Amniotic stem cell (primary cell): ENCODE measurements at regions not wholly inside any gene's neighbourhood (a gene's known extent, or its start where the extent isn't known, plus 50 kb on each side); places are given as distances from the start of the nearest gene placed in this dataset.
"Not testable (repeated sequence)": the region's sequence is repeated elsewhere in the genome, so short reads cannot be mapped to it uniquely, and the experiment has no call there.

ENCODE experiments used
- DNase-seq: peaks from one replicate; lab custom pipeline; 2025; lab: John Stamatoyannopoulos, UW

DNA sequence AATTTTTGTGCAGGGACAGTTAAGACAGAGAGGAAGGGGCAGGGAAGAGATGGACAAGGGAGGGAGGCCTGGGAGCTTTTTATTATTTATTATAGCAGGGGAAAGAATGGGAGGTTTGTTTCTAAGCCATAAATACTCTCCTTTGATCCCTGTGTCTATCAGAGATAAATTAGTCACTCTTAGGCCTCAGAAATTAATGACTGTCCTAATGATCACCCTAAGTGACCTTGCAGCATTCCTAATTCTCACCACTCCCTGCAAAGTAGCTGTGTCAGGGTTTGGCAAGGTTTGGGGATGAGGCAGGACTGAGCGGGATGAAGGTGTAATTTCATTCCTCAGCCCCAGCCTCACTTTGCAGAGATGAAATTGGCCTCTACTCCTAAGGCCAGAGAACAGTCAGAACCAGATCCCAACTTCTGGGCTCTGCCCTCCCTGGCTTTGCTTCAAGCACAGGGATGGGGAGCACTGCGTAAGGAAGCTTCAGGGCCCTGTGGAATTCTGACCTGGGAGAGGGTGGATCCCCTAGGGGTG, 95.0 kb downstream of the TMEM17 start:
- DNase-seq = no peak

DNA sequence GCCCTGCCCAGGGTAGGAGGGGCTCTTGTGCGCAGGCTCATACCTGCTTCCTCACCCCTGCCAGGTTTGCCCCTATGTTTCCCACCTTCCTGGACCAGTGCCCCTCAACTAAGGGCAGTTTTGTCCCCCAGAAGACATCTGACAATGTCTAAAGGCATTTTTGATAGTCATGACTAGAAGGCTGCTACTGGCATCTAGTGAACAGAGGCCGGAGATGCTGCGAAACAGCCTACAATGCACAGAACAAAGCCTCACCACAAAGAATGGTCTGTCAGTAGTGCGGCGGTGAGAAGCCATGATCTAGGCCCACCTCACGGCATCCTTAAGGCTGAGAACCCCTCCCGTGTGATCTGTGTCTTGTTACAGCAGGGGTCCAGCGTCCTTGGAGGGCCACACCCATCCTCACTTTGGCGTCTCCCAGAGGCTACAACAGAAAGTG, 96.0 kb downstream of the TMEM17 start:
- DNase-seq = no peak

DNA sequence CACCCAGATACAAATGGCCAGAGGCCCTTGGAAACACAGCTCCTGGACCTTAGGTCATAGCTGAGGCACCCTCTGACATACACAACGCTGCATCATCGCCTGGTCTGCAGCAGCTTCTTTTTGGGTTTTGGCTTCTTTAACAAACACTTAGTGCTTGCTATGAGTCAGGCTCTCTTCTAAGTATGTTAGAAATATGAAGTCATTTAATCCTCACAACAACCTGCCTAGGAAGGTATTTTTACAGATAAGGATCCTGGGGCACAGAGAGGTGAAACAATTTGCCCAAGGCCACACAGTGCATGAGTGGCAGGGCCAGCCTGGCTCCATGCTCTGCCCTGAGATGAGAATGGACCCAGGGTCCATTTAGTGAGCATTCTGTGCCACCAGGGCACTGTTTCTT, 96.6 kb downstream of the TMEM17 start:
- DNase-seq = no peak

DNA sequence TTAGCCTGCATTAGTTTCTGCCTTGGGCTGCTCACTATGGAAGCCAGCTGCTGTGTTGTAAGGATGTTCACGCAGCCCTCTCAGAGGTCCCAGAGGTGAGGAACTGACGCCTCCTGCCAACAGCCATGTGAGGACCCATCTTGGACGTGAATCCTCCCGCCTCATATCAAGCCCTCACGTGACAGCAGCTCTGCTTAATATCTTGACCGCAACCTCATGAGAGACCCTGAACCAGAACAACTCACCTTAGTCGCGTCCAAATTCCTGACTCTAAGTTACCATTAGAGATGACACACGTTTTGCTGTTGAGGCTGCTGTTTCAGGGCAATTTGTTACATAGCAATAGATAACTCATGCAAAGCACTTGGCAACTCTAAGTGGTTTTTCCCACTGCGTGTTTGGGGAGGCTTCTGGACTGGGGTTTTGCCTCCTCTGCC, 97.7 kb downstream of the TMEM17 start:
- no peak for DNase-seq

DNA sequence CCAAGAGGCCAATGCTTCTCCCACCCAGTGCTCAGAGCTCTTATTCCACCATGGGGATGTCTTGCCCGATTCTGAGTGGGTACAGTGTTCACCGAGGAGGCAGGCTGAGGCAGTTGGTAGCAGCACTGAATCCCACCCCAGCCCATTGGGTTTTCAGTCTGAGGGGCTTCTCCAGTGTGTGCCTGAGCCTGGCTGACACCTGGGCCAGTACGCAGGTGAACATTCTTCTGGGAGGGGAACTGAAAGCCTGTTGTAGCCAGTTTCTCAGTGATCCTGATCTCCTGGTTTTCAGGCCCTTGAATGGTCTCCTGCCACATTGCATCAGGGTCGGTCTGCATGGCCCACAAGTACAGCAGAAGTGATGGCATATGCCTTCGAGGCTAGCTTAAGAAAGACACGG, 98.2 kb downstream of the TMEM17 start:
- no peak for DNase-seq

DNA sequence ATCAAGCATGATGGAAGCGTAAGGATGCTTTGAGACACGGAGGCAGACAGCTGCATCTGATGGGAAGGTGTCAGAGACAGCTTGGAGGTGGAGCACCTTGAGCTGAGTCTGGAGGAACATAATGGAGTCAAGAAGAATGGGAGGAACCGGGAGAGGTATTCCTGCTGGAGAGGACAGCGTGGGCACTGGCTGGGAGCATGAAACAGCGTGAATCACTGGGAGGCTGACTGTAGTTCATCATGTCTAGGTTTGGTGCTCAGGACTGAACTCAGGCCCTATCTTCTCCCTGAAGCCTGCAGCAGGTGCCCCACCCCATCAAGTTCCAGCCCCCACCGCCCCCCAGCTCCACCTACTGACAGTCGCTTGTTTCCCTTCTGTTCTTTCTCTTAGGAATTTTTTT, 98.6 kb downstream of the TMEM17 start:
- DNase-seq = no peak

DNA sequence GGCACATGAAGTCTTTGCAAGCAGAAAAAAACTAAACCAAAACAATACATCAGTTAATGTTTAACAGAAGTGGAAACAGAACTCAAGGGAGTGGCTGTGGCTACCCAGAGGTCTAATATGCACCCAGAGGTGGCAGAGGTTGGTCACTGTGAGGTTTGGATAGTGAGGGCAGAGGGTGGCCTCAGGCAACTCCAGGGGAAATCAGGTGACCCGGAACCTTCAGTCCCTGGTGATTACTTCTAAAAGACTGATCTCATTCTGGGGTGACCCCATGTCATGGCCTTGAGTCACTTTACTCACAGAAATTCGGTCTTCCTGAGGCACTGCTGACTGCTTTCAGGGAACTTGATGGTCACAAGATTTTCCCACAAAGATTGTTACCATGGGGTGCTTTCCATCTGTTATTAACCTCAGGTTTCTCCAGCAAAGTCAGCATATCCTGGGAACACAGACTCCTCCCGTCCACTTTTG, 99.4 kb downstream of the TMEM17 start:
- no peak for DNase-seq

DNA sequence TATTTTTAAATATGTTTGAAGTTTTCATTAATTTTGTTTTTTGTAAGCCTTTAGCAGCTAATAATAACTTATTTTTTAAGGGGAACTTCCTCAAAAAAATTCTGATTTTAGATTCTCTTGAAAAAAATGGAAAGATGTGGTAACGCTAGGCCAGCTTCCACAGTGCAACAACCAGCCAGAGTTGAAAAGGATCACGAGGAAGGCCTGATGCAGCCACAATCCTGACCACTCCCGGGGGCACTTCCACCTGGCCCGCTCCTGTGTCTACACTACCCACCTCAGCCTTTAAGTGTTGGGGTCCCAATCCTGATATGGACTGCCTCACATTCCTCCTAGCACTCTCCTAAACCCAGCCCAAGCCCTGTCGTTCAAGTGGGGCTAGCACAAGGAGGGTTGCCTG, 101.1 kb downstream of the TMEM17 start:
- no peak for DNase-seq

DNA sequence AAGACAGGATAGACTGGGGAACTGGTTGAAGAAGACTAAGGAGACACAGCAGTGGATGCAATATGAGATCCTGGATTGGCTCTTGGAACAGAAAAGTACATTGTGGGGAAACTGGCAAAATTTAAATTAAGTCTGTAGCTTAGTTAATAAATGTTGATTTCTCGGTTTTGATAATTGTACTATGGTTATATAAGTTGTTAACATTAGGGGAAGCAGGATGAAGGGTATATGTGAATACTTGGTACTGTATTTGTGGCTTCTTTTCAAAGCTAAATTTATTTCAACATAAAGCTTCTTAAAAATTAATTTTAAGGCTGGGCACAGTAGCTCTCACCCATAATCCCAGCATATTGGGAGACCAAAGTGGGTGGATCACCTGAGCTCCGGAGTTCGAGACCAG, 103.8 kb downstream of the TMEM17 start:
- DNase-seq = no peak

DNA sequence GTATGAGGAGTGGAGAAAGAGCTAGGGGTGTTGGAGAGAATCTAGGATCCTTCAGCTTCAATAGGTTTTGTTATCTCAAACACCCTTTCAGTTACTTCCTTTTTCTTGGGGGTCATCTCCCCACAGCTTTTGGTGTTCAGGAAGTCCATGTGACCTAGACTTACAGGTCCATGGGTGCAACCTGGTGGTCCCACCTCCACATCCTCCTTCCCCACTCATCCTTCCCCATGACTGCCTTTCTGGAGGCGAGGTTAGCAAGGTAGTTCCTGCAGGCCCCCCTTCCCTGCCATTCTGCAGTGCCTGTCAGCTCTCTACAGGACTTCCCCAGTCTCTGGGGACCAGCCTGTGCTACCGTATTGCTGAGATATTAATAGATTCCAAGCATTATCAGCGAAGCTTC, 107.6 kb downstream of the TMEM17 start:
- DNase-seq = no peak

DNA sequence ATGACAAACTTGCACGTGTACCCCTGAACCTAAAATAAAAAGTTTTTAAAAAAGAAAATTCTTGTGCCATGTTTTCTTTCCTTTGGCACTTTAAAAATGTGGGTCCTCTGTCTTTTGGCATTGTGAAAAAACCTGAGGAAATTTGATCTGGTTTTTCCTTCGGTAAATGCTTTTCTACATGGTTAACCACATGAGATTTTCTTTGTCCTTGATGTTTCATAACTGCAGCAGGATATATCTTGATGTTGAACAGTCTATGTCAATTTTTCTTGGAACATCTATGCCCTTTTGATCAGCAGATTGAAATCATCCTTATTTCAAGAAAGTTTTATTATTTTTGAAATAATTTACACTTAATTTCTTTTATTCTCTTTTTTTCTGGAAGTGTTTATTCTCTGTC, 109.1 kb downstream of the TMEM17 start:
- no peak for DNase-seq

DNA sequence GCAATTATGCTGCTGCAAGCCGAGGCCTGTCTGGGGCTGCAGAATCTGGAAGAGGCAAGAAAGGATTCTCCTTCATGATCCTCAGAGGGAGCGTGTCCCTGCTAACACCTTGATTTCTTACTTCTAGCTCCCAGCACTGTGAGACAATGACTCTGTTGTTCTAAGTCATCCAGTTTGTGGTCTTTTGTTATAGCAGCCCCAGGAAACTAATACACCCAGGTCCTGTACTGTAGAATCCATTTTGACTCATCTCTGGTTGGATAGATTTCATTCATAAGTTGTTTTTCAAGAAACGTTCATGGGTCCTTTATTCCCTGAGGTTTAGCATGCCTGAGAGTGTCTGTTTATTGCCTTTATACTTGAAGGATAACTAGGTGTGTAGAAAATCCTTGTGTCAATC, 112.7 kb downstream of the TMEM17 start:
- no peak for DNase-seq

DNA sequence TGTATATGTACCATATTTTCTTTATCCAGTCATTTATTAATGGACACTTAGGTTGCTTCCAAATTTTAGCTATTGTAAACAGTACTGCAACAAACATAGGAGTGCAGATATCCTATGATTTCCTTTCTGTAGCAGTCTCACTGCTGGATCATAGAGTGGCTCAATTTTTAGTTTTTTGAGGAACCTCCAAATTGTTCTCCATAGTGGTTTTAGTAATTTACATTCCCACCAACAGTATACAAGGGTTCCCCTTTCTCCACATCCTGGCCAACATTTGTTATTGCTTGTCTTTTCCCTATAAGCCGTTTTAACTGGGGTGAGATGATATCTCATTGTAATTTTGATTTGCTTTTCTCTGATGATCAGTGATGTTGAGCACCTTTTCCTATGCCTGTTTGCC, 114.3 kb downstream of the TMEM17 start:
- DNase-seq = no peak

DNA sequence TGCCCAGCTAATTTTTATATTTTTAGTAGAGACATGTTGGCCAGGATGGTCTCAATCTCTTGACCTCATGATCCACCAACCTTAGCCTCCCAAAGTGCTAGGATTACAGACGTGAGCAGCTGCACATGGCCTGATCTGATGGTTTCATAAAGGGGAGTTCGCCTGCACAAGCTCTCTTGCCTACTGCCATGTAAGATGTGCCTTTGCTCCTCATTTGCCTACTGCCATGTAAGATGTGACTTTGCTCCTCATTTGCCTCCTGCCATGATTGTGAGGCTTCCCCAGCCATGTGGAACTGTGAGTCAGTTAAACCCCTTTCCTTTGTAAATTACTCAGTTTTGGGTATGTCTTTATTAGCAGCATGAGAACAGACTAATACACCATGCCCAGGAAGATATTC, 119.6 kb downstream of the TMEM17 start:
- not testable (repeated sequence) for DNase-seq

DNA sequence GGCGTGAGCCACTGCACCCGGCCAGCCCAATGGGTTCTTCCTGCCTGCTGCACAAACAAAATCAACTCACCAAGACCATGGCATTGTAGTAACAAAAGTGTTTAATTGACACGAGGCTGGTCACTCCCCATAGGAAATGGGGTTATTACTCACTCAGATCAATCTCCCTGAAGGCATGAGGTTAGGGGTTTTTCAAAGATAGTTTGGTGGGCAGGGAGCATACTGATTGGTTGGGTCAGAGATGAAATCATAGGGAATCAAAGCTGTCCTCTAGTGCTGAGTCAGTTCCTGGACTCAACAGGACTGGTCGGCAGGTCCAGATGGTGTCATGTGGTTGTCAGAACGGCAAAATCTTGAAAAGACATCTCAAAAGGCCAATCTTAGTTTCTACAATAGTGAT, 122.1 kb downstream of the TMEM17 start:
- no peak for DNase-seq

DNA sequence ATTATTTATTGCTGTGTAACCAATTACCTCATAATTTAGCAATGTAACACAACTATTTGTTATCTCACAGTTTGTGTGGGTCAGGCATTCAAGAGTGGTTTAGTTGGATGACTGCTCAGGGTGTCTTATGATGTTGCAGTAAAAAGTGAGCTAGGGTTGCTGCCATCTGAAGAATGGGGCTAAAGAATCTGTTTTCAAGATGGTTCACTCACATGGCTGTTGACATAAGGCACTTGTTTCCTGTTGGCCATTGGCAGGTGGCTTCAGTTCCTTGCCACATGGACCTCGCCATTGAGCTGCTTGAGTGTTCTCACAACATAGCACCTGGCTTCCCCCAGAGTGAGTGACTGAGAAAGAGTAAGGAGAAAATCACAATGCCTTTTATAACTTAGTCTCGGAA, 123.2 kb downstream of the TMEM17 start:
- DNase-seq = no peak

DNA sequence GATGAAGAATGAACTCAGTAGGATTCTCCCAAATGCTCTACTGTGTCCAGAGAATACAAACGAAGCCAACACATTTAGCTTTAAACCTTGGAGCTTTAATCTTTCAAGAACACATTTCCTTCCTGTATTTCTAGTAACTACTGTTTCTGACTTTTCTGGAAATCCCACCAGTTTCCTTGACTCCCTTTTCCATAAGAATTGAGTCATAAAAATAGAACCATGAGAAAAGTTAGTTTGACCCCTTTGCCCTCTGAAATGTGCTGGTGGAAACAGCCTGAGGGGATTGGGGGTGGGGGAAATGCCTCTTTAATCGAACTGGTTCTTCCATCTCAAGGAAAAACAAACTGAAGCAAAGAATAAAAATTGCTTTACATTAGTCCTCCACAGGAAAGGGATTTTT, 123.9 kb downstream of the TMEM17 start:
- DNase-seq = no peak

DNA sequence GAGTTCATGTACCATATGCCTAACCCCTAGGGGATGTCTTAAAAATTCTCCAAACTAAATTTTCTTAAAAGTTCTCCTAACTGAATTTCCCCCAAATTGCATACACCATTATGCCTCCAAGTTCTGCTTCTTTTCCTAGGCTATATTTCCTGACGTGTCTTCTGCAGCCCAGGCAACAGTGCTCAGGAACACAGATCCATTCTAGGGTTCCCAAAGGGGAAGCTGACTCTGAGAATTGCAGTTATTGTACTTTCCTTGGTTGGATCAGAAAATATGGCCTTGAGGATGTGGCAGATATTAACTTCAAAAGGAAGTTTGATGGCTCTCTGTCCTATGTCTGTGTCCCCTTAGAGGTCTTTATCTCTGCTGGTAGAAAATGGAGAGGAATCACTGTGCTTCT, 124.3 kb downstream of the TMEM17 start:
- no peak for DNase-seq

DNA sequence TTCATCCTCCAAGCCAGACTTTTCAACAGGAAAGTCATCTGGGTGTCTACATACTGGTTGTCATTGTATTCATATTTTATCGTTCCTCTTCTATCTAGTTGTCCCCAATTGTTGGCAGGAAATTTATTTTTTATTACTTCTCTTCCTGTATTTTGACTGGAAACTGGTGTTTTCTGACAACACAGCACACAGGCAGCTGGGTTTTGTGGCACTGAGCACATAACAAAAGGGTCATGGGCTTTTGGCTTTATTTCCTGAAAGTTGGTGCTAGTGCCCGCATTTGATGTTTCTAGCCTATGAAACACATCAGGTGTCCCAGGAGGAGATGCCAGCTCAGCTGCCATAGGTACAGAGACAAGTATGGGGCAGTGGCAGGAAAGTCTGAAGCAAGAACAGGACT, 126.4 kb downstream of the TMEM17 start:
- no peak for DNase-seq

DNA sequence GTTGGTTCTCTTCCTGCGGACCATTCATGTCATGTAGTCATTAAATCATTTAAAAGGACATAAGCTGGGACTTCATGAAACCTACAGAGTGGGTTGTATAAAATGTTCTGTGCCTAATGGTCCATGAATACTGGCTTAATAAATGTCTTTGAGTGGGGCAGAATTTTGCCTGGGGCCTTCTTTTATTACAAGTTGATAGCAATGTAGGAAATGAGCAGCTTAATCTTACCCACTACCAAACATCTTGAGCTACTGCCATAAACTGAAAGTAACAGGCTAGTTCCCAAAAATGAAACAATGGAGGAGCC, 130.9 kb downstream of the TMEM17 start:
- DNase-seq = no peak

DNA sequence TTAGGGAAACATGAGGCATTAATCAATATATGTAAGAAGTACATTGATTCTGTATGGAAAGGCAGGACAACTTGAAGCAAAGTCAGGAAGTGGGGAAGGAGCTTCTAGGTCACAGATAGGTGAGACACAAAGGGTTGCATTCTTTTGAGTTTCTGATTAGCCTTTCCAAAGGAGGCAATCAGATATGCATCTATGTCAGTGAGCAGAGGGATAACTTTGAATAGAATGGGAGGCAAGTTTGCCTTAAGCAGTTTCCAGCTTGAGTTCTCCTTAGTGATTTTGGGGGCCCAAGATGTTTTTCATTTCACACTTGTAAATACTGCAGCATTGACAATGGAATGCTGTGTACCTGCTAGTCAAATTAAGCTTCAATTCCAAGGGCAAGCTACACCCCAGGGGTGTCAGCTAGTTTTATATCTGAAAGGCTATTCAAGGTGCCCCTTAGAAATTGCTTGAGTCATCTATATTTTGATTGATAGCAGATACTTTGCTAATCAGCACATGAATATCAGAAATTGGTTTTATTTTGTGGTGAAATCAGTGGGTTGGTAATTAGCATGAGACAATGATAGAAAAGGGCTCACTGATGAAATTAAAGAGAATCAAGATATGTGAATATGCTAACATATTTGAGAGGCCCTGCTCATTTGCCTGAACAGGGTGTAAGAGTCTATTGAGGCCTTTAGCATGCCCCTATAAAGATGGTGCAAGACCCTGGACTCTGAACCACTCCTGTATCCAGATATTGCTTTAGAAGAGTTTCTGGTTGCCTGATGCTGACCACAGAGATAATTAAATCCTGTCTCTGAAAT, 131.5 kb downstream of the TMEM17 start:
- DNase-seq = no peak

DNA sequence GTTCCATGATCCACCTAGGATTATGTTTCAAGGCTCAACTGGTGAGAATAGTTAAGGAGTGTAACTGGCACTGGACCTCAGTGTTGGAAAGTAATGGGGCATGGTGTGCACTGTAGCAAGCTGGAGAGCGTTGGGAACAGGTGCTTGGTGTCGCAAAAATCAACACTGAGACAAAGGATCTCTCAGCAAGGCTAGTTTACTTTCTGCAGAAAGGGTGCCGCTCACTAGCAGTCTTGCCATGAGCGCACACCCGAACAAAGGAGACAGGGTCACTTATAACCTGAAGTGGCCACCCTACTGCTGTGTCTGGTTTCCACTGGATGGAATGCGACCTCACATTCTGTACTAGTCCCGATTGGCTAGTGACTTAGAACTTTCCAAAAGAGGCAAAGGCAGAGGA, 133.2 kb downstream of the TMEM17 start:
- DNase-seq = no peak

DNA sequence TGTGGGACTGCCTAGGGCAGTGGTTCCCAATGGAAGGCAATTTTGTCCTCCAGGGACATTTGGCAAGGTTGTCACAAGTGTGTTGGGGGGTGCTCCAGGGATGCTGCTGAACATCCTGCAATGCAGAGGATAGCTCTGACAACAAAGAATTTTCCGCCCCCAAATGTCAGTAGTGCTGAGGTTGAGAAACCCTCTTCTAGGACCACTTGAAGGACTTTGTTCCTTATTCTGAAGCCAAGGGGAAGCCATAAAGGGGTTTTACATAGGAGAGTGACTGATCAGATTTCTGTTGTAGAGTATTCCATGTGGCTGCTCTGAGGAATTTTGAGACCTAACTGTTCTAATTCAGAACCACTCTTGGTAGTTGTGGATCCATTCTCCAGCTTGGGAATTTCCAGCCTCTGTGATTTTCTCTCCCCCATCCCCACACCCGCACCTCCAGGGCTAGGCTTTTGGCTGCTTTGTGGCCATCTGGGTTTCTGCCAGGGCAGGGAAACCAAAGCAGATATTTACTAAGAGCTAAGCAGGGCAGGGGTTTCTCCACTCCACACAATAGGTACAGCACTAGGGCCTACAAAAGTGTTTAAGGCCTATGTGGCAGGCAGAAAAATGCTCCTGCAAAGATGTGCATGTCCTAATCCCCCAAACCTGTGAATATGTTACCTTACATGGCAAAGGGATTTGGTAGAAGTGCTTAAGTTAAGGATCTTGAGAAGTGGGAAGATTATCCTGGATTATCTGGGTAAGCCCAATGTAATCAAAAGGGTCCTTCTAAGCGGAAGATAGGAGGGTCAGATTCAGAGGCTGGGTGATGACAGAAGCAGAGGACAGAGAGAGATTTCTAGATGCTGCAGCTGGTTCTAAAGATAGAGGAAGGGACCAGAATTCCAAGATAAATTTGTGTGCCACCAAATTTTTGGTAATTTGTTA, 135.4 kb downstream of the TMEM17 start:
- no peak for DNase-seq
